SIG-M5 treated with dmso at 0.1 percent for 504 hours (cell line): ENCODE measurements at regions not wholly inside any gene's neighbourhood (a gene's known extent, or its start where the extent isn't known, plus 50 kb on each side); places are given as distances from the start of the nearest gene placed in this dataset.
"Not testable (repeated sequence)": the region's sequence is repeated elsewhere in the genome, so short reads cannot be mapped to it uniquely, and the experiment has no call there.

Experiments used
- DNase-seq: peaks from one replicate; lab custom pipeline; 2025; ENCODE audit not compliant: unreplicated experiment; lab: John Stamatoyannopoulos, UW

- DNase-seq: no peak
Measured at GRCh38 chr10:124324856-124325632, 93.7 kb downstream of the OAT start.

GRCh38 chr10:124324451-124324850 is 94.3 kb downstream of the OAT start:
- no peak for DNase-seq

DNA sequence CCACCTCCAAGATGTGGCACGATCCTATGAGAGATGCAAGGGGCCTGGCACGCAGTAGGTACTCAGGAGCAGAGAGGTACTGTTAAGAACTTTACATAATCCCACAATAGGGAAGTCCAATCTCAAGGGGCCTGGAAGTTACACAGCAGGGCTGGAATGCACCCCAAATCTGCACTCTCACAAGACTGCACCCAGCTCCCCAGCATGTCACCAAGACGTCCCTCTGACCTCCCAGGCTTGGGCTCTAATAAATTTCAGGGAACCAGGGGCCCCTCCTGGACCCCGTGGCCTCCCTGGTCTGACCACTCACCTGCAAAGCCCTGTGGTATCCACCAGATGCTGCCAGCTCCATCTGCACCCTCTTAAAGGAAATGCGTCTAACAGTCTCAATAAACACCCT is 94.9 kb downstream of the OAT start:
- no peak for DNase-seq

DNA sequence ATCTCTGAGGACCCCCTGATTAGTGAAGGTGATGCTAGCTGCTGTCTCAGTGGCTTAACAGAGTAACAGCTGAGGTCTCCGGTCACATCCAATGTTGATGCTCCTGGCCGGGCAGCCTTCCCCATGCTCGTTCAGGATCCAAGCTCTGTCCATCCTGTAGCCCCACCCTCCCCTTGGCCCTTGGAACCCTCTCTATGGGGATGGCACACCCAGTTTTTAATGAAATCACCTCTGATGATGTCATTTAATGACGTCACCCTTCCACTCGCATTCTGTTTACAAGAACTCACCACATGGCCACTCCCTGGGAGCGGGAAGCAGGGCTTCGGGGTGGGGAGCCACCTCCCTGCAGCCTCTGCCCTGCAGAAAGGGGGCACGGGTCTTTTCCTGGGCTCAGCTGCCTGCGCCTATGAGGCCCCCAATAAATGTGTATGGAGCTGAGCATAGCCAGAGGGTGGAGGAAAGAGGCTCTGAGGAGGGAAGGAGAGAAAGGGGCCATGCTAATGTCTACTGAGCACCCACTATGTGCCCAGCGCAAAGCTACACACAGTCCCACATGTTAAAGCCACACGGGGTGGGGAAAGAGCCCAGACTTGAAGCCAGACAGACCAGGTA is 95.5 kb downstream of the OAT start:
- no peak for DNase-seq

GRCh38 chr10:124322191-124322980 is 96.3 kb downstream of the OAT start:
- DNase-seq: no peak

DNA sequence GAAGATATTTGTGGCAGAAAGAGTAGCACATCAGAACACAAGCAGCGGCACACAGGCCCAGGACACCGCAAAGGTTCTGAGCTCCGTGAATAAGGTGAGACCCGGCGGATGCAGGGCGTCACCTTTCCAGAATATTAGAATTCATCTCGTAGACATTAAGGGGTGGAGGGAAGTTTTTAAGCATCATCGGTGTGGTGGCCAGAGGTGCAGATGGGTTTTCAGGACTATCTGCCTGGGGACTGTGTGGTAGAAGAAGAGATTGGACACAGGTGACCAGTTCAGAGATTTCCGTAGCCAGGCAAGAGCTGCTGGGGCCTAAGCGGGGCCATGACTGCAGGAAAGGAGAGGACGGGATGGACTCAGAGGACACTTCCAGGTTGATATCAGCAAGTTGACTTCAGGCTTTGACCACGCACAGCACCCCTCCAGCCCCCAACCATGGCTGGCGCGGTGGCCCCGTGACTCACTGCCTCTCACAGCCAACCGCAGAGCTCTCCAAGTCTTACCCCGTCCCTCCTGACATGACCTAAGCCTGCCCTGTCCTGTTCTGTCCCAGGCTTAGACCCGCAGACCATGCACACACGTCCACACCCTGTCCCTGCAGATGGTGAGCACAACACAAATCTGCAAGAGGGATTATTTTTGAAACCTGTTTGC is 97.2 kb downstream of the OAT start:
- no peak for DNase-seq

GRCh38 chr10:124320778-124321432 is 97.8 kb downstream of the OAT start:
- no peak for DNase-seq

DNA sequence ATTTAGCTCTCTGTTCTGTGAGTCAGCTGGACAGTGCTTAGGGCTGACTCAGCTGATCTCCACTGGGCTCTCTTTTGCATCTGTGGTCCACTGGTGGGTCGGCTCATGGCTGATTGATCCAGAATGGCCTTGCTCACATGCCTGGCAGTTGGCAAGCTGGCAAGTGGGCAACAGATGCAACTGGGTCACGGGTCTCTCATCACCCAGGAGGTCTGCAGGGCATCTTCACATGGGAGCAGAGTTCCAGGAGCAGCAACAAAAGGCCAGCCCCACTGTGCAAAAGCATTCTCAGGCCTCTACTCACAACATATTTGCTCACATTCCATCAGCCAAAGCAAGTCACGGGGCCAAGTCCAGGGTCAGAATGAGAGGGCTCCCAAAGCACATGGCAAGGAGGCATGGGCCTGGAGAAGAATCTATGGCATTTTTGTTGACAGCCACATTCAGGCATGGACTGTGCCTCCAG is 98.8 kb downstream of the OAT start:
- no peak for DNase-seq

GRCh38 chr10:124319520-124319919 is 99.2 kb downstream of the OAT start:
- DNase-seq: not testable (repeated sequence)

DNA sequence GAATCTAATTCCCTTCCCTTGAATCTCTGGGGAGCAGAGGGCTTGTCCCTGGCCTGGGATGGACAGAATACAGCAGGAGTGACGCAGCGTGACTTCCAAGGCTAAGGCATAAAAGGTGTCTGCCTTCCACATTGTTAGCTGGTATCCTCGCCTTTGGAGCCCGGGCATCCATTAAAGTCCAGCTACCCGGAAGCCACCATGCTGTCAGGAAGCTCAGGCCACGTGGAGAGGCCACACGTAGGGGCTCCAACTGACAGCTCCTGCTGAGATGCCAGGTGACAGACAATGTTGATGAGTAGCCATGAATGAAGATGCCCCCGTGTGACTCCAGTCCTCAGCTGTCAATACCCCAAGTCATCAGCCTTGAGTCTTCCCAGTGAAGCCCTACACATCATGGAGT is 99.9 kb downstream of the OAT start:
- no peak for DNase-seq

DNA sequence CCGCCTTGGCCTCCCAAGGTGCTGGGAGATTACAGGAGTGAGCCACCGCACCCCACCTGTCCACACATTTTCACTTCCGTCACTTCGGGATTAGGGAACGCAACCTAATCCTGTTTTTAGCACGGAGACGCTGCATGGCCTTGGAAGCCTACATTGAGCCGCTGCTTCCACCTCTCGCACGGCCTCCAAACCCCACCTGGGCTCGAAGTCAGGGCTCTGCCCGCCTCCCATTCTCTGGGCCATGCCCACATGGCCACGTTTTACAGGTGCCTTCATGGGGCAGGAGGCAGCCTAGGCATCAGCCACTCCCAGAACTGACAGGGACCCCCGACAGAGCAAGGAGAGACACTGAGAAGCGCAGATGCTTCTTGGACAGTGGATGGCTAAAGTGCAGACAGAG is 100.6 kb downstream of the OAT start:
- no peak for DNase-seq

DNA sequence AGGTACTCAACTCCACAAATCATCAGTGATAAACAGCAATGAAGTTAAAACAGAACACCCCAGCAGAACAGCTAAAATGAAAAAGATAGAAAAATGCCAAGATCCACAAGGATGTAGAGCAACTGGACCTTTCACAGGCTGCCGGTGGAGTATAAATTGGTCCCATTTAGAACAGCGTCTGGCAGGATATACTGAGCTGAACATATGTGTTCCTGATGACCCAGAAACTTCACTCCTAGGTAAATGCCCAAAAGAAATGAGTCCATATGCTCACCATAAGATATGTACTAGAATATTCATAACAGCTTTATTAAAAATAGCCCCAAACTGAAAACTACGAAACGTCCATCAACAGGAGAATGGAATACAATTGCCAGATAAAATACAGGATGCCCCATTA is 102.4 kb downstream of the OAT start:
- no peak for DNase-seq

DNA sequence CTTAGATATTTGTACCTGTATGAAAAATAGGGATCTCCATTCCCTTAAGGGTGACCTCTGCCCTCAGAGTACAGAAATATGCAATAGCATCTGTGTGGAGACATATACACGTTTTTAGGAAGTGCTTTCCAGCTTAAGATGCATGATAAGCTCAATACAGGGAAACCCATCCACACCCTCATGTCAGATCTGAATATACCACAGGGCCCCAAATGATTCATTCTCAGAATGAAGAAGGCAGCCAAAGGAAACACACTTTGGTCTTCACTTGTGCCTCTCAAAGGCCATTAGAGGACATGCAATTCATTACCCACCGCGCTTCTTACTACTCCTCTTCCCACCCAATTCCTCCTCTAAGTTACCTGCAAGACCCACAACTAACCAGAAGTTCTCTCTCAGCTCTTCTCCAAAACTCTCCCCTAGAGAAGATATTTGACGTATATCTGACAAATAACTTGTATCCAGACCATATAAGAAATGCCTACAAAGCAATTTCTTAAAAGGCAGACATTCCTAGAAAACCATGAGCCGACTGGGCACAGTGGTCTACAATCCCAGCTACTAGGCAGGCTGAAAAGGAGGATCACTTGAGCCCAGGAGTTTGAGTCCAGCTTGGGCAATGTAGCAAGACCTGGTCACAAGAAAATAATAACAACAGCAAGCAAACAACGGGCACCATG is 103.0 kb downstream of the OAT start:
- DNase-seq: no peak

- DNase-seq: no peak
Measured at GRCh38 chr10:124313374-124313773, 105.3 kb downstream of the OAT start.

DNA sequence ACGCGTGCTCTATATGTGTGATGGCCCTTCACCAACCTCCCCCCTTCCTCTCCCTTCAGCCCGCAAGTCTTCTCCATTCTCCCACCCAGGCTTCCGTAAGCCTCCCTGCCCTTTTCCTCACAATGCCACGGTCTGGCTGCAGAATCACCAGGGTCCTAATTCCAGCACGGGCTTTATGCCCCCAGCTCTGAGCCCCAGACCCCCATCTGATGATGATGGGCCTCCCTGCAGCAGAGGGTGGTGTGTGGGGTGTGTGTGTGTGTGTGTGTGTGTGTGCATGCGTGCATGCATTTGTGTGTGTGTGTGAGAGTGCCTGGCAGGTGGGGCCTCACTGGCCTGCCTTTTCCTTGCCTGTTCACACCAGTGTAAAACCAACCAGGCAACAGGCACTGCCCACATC is 109.9 kb downstream of the OAT start:
- DNase-seq: no peak

GRCh38 chr10:124308056-124308645 is 110.6 kb downstream of the OAT start:
- DNase-seq: no peak

GRCh38 chr10:124307591-124307990 is 111.1 kb downstream of the OAT start:
- DNase-seq: no peak

- peak; percentile 80 for DNase-seq
Measured at GRCh38 chr10:124306922-124307371, 111.8 kb downstream of the OAT start.

GRCh38 chr10:124306520-124306919 is 112.2 kb downstream of the OAT start:
- no peak for DNase-seq

- DNase-seq: no peak
Measured at GRCh38 chr10:124305984-124306383, 112.7 kb downstream of the OAT start.
